Sigmoid colon (tissue), 6 donors: ENCODE measurements at regions not wholly inside any gene's neighbourhood (a gene's known extent, or its start where the extent isn't known, plus 50 kb on each side); places are given as distances from the start of the nearest gene placed in this dataset.

Experiments
- DNase-seq: peaks from one replicate; pipeline ENCODE4 v3.0.0-alpha.2; 2019
- H3K27ac ChIP-seq, 4 donors: fragments of 200-600 bp; sonication (generic); one replicate each; pipeline ENCODE4 v1.5.1; 2016 to 2019; ENCODE audit warnings: mild to moderate bottlenecking in 1 of 4
- H3K27me3 ChIP-seq, 3 donors: fragments of 200-600 bp; sonication (generic); one replicate each; pipeline ENCODE4 v1.5.1; 2019; ENCODE audit warnings: mild to moderate bottlenecking in 1 of 3
- H3K36me3 ChIP-seq, 4 donors: fragments of 200-600 bp; sonication (generic); one replicate each; pipeline ENCODE4 v1.5.1; 2016 to 2019
- H3K4me1 ChIP-seq, 4 donors: fragments of 200-600 bp; sonication (generic); one replicate each; pipeline ENCODE4 v1.5.1; 2017 to 2019
- H3K4me3 ChIP-seq, 4 donors: fragments of 200-600 bp; sonication (generic); one replicate each; pipeline ENCODE4 v1.5.1; 2017 to 2019; ENCODE audit warnings: mild to moderate bottlenecking in 2 of 4, moderate library complexity in 1 of 4
- H3K9me3 ChIP-seq, 4 donors: fragments of 200-600 bp in 3 of 4; sonication (generic) in 3 of 4; one replicate each; pipeline versions ENCODE4 v1.5.1 to v1.6.1; 2013 to 2019
- CTCF ChIP-seq, 4 experiments: fragments of 450-650 bp in 3 of 4; fragments of 200-600 bp in 1 of 4; IDR thresholded peaks; one replicate each; pipeline ENCODE4 v1.5.1; 2016 to 2019; ENCODE audit warnings: antibody characterized with exemption in 4 of 4, mild to moderate bottlenecking in 3 of 4, moderate library complexity in 2 of 4
- EP300 ChIP-seq, 4 donors: sonication (generic); formaldehyde crosslinking; IDR thresholded peaks; one replicate each; pipeline ENCODE4 v1.6.1; 2017; ENCODE audit warnings: antibody characterized with exemption in 4 of 4
- POLR2A ChIP-seq, 2 donors: fragments of 450-650 bp; IDR thresholded peaks; one replicate each; pipeline ENCODE4 v1.6.1; 2016; ENCODE audit warnings: antibody characterized with exemption in 2 of 2, mild to moderate bottlenecking in 2 of 2, moderate library complexity in 2 of 2
- POLR2AphosphoS5 ChIP-seq, 4 donors: sonication (generic); formaldehyde crosslinking; IDR thresholded peaks; one replicate each; pipeline ENCODE4 v1.6.1; 2017; ENCODE audit warnings: antibody characterized with exemption in 4 of 4
- WGBS, 2 donors: extraction: QIAGEN DNeasy Blood & Tissue Kit; methylation state at CpG; one replicate each; pipeline ENCODE4 v1.1.7; 2013; 5-methylcytosine and 5-hydroxymethylcytosine counted together
- intact Hi-C: fragments of 100-400 bp; cut with DNase I; formaldehyde crosslinking; loops from one replicate; pipeline ENCODE4 v1.15.1; 2023
- donor health status: healthy with polysubstance abuse.
- donor health status: healthy.

- Histone ChIP-seq H3K27ac (no peak overlapping the region), H3K4me1 (no peaks in the 10 kb centered on the region), H3K4me3 (no peak overlapping the region), H3K27me3 (peaks cover 0 to under 1% (median 0%) of the 10 kb centered on the region in 3 donors), H3K36me3 (no peaks in the 10 kb centered on the region), H3K9me3 (no peaks in the 10 kb centered on the region)
- DNase-seq = no peak
- 86 to 92% methylated on average over 2 of the region's 2 CpGs for WGBS, 2 donors
- intact Hi-C loops = no loop called here
- TF ChIP-seq POLR2A (IDR thresholded peaks at IDR 0.05) = no peak
- TF ChIP-seq POLR2AphosphoS5 (IDR thresholded peaks at IDR 0.05) = no peak
- no peak for TF ChIP-seq EP300 (IDR thresholded peaks at IDR 0.05)
- no peak for TF ChIP-seq CTCF (IDR thresholded peaks at IDR 0.05)
These were observed 327.8 kb downstream of the MATN1 start for GRCh38 chr1:30395631-30396030.

GRCh38 chr1:30388386-30388785, 335.0 kb downstream of the MATN1 start:
- Histone ChIP-seq H3K4me1 (no peaks in the 10 kb centered on the region), H3K27ac (no peak overlapping the region), H3K9me3 (no peaks in the 10 kb centered on the region), H3K36me3 (no peaks in the 10 kb centered on the region), H3K27me3 (peaks cover 0 to 31% (median 0%) of the 10 kb centered on the region in 3 donors), H3K4me3 (no peak overlapping the region)
- intact Hi-C loops = no loop called here
- peak; percentile 30 for DNase-seq
- no peak for TF ChIP-seq CTCF (IDR thresholded peaks at IDR 0.05)
- TF ChIP-seq EP300 (IDR thresholded peaks at IDR 0.05) = no peak
- TF ChIP-seq POLR2AphosphoS5 (IDR thresholded peaks at IDR 0.05) = no peak
- TF ChIP-seq POLR2A (IDR thresholded peaks at IDR 0.05) = no peak
- 66 to 72% methylated on average over 4 of the region's 4 CpGs for WGBS, 2 donors

GRCh38 chr1:30386156-30386926, 337.0 kb downstream of the MATN1 start:
- Histone ChIP-seq H3K4me1 (no peaks in the 10 kb centered on the region), H3K9me3 (no peaks in the 10 kb centered on the region), H3K4me3 (no peak overlapping the region), H3K36me3 (no peaks in the 10 kb centered on the region), H3K27me3 (peaks cover 0 to 31% (median 0%) of the 10 kb centered on the region in 3 donors), H3K27ac (no peak overlapping the region)
- intact Hi-C loops = no loop called here
- 50 to 70% methylated on average over 17 of the region's 17 CpGs for WGBS, 2 donors
- no peak for TF ChIP-seq POLR2AphosphoS5 (IDR thresholded peaks at IDR 0.05)
- TF ChIP-seq EP300 (IDR thresholded peaks at IDR 0.05) = no peak
- TF ChIP-seq POLR2A (IDR thresholded peaks at IDR 0.05) = no peak
- TF ChIP-seq CTCF (IDR thresholded peaks at IDR 0.05) = no peak
- peak; percentile 32 for DNase-seq

- no peaks in the 10 kb centered on the region for H3K9me3 ChIP-seq
- no peak overlapping the region for H3K27ac ChIP-seq
- H3K36me3 ChIP-seq = no peaks in the 10 kb centered on the region
- intact Hi-C loops = no loop called here
- H3K4me3 ChIP-seq = no peak overlapping the region
- WGBS, 2 donors = 73 to 75% methylated on average over 17 of the region's 17 CpGs
- no peak for TF ChIP-seq POLR2AphosphoS5 (IDR thresholded peaks at IDR 0.05)
- H3K27me3 ChIP-seq = peaks cover 0 to 28% (median 0%) of the 10 kb centered on the region in 3 donors
- peaks cover 0 to 1% (median 0%) of the 10 kb centered on the region in 4 donors for H3K4me1 ChIP-seq
- DNase-seq = peak; percentile 46
These were observed 338.0 kb downstream of the MATN1 start for GRCh38 chr1:30385246-30385995.
